RCC 7860 (cell line): ENCODE measurements at regions not wholly inside any gene's neighbourhood (a gene's known extent, or its start where the extent isn't known, plus 50 kb on each side); places are given as distances from the start of the nearest gene placed in this dataset.
"Not testable (repeated sequence)": the region's sequence is repeated elsewhere in the genome, so short reads cannot be mapped to it uniquely, and the experiment has no call there.

ENCODE experiments used
- DNase-seq: peaks from one replicate; pipeline ENCODE4 v3.0.0-alpha.2; 2015; ENCODE audit warnings: low spot score
- FAIRE-seq: peaks from 2 replicates; lab custom pipeline; 2012; peaks lifted over from hg19 to GRCh38; lab: Jason Lieb, UNC

DNA sequence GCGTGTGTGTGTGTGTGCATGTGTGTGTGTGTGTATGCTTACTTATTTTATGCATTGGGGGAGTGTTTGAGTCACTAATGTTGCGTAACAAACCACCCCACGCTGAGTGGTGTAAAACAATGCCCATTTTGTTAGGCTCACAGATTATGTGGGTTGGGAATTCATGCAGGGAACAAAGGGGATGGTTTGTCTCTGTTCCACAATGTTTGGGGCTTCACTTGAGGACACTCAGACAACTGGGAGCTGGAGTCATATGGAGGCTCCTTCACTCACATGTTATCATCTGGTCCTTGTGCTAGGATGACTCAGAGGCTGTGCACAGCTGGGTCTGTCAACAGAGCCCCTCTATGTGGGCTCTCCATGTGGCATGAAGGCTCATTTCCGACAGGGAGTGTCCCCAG lies 51.3 kb upstream of the LARGE1 start:
- FAIRE-seq (no peak), DNase-seq (no peak)

DNA sequence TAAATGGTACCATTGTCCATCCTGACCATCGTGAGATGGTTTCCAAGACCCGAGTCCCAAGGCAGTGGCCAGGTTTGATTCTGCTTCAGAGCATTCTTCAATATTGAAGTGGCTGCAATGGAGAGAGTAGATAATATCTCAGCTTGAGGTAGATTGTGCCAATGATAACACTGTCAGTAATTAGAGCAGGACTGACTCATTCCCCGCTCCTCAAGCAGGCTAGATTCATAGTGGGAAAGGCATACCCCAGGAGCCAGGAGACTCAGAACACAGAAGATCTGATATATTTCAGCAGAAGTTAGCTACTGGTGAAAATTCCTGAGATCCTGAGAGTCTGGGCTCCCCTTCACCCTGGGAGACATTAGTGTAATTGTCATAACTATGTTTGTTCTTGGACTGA lies 55.6 kb upstream of the LARGE1 start:
- DNase-seq: no peak
- no peak for FAIRE-seq

- no peak for DNase-seq
- no peak for FAIRE-seq
Observed at GRCh38 chr22:33983558-33983957, 63.3 kb upstream of the LARGE1 start.

GRCh38 chr22:33984211-33984610 lies 63.9 kb upstream of the LARGE1 start:
- no peak for FAIRE-seq
- no peak for DNase-seq

GRCh38 chr22:33984656-33985285 lies 64.5 kb upstream of the LARGE1 start:
- no peak for DNase-seq
- FAIRE-seq: no peak

- no peak for FAIRE-seq
Observed at GRCh38 chr22:33985506-33985905, 65.2 kb upstream of the LARGE1 start.

GRCh38 chr22:33986167-33986771 lies 66.0 kb upstream of the LARGE1 start:
- DNase-seq (no peak), FAIRE-seq (no peak)

More at GRCh38 chr22:33985506-33985905, 65.2 kb upstream of the LARGE1 start:
- DNase-seq: no peak

DNA sequence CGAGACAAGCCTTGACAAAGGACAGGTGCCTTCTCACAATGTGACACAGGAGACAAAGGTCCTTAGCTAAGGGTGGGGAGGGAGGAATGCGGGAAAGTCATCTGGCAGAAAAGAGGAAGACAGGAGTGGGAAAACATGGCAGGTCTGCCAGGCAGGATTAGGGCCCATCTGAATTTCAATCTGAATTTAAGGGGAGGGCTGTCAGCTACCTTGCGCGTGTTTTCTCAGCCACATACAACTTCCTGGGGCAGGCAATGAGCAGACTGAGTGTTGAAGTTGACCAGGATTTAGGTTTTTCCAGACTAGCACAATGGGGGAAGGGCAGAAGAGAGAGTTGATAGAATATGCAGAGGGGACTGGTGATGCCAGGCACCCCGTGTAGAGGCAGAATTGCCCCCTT lies 66.7 kb upstream of the LARGE1 start:
- no peak for DNase-seq
- no peak for FAIRE-seq

DNA sequence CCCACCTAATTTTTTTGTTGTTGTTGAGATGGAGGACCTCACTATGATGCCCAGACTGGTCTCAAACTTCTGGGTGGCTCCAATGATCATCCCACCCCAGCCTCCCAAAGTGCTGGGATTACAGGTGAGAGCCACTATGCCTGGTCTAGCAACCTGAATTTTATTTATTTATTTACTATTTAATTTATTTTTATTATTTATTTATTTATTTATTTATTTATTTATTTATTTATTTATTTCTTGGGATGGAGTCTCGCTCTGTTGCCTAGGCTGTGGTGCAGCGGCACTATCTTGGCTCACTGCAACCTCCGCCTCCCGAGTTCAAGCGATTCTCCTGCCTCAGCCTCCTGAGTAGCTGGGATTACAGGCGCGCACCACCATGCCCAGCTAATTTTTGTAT lies 69.0 kb upstream of the LARGE1 start:
- not testable (repeated sequence) for FAIRE-seq, DNase-seq

GRCh38 chr22:33991620-33992019 lies 71.3 kb upstream of the LARGE1 start:
- no peak for FAIRE-seq
- no peak for DNase-seq

DNA sequence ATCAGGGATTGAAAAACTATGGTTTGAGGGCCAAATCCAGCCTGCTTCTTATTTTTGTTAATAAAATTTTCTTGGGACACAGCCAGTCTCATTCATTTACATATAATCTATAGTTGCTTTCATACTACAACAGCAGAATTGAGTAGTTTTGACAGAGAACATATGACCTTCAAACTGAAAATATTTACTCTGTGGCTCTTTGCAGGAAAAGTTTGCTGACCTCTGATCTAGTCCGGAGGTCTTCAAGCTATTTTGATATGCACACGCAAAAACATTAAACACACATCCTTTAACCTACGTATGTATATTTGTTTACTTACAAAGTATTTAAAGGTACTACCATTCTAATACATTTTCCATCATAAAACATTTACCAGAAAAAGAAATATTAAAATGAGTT lies 76.5 kb upstream of the LARGE1 start:
- DNase-seq: no peak
- FAIRE-seq: no peak

DNA sequence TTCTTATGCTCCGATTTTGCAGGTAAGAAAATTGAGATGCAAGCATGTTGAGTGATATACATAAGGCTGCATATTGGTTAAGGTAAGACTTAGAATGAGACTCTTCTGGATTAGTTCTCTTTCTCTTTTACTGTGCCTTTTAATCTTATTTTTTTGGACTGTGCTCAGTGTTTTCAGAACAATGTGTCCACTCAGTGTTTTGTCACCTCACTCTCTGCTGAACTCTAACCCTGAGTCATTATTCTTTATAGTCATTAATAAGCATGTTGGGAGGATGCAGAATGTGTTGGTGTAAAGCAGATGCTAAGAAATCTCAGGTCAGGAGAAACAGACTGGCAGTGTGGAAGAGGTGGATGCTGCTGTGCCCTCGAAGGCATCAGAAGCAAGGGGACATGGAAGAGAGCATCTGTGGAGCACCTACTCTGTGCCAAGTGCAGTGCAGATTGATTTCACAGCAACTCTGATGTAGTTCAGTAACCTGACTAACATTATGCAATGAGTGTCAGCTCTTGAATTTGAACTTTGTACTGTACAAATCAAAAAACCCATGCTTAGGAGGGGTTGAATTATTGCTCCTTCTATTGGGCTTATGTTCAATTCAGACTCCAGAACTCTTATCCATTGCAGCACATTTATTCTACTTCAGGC lies 80.7 kb upstream of the LARGE1 start:
- FAIRE-seq: no peak

DNA sequence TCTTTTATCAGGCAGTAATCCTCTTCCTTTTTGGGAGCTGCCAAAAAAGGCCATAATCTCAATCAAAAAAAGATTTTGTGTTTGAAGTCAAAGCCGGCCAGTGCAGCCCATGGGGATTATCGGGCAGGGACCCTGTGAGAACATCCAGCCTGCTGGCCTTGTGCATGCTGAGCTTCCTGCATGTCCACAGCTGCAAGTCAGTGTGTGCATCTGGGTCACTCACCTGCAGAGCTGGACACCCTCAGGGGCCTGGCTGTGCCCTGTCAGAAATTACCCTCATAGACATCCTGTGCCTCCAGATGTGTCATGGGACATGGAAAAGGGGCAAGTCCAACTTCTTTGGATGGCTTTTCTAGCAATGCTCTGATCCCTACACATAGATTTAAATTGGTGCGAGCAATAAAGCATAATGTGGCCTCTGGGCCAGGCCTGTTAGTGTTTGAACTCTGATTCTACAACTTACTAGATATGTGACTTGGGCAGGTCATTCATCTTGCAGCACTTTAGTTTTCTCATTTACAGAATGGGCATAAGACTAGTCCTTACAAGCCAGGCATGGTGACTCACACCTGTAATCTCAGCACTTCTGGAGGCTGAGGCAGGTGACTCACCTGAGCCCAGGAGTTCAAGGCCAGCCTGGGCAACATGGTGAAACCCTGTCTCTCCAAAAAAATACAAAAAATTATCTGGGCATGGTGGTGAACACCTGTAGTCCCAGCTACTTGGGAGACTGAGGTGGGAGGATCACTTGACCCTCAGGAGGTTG lies 81.6 kb upstream of the LARGE1 start:
- no peak for DNase-seq
- FAIRE-seq: no peak

More for the DNA sequence above, 80.7 kb upstream of the LARGE1 start:
- no peak for DNase-seq

GRCh38 chr22:34004058-34004457 lies 83.8 kb upstream of the LARGE1 start:
- FAIRE-seq: no peak
- no peak for DNase-seq

DNA sequence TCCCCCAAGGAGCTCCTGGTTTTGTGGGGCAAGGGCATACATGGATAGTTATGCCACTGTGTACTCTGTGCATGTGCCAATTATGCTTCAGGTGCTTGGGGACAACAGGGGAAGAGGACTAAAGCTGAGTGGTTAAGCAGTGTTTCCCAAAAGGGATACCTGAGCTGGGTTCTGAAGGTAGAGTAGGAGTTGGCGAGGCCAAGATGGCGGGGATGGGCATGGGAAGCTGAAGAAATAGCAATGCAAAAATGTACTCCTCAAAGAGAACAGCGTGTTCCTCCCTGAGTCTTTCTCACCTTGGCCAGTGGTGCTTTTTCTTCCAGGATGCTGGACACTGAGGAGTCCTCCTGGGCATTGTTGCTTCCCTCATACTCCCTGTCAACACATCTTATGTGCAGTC lies 90.0 kb upstream of the LARGE1 start:
- FAIRE-seq (no peak), DNase-seq (no peak)

GRCh38 chr22:34015642-34016041 lies 95.4 kb upstream of the LARGE1 start:
- DNase-seq: no peak
- no peak for FAIRE-seq

DNA sequence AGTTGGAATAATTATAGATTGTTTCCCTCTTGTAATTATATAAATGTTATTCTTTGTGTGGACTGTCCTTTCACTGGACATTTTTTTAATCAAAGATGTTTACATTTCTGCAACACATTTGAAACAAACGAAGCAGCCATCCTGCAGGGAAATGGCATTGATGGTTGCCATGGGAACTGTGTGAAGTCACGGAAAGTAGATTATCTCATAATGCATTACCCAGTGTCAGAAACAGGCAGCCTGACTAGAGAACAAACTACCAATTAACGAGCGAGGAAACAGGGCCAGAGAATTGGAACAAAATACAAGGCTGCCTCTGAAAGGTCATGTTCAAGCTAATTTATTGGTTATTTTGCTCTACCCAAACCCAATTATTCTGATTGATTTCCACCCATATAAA lies 96.9 kb upstream of the LARGE1 start:
- no peak for FAIRE-seq
- DNase-seq: no peak

GRCh38 chr22:34019190-34019845 lies 99.0 kb upstream of the LARGE1 start:
- no peak for FAIRE-seq
- no peak for DNase-seq

- DNase-seq (no peak), FAIRE-seq (no peak)
Observed at GRCh38 chr22:34035209-34035608, 114.9 kb upstream of the LARGE1 start.

GRCh38 chr22:34036931-34037330 lies 116.7 kb upstream of the LARGE1 start:
- no peak for FAIRE-seq
- no peak for DNase-seq
